ENCODE measurements at regions not wholly inside any gene's neighbourhood (a gene's known extent, or its start where the extent isn't known, plus 50 kb on each side); places are given as distances from the start of the nearest gene placed in this dataset.

GRCh38 chr6:71745525-71745924 lies 140.8 kb upstream of the RIMS1 start:
- Histone ChIP-seq H3K4me3 (ENCODE audit: low read depth in 1 of 2, low read length in 1 of 2) (no peak overlapping the region), H3K36me3 (no peaks in the 10 kb centered on the region), H3K27ac (no peak overlapping the region), H3K27me3 (no peaks in the 10 kb centered on the region), H3K9me3 (no peaks in the 10 kb centered on the region), H3K4me1 (ENCODE audit: control insufficient read depth in 1 of 2, insufficient read depth in 1 of 2, low read depth in 1 of 2, low read length in 1 of 2) (no peaks in the 10 kb centered on the region)
- no peak for TF ChIP-seq CTCF (IDR thresholded peaks at IDR 0.05)

- Histone ChIP-seq H3K4me1 (ENCODE audit: control insufficient read depth in 1 of 2, insufficient read depth in 1 of 2, low read depth in 1 of 2, low read length in 1 of 2) (no peaks in the 10 kb centered on the region), H3K27me3 (no peaks in the 10 kb centered on the region), H3K9me3 (no peaks in the 10 kb centered on the region), H3K4me3 (ENCODE audit: low read depth in 1 of 2, low read length in 1 of 2) (no peak overlapping the region), H3K27ac (no peak overlapping the region), H3K36me3 (no peaks in the 10 kb centered on the region)
- TF ChIP-seq CTCF (IDR thresholded peaks at IDR 0.05), result no peak
These were observed 120.1 kb upstream of the RIMS1 start for GRCh38 chr6:71766146-71766760.

GRCh38 chr6:71766796-71767195 lies 119.6 kb upstream of the RIMS1 start:
- no peak overlapping the region for H3K27ac ChIP-seq
- no peaks in the 10 kb centered on the region for H3K9me3 ChIP-seq
- no peaks in the 10 kb centered on the region for H3K4me1 ChIP-seq (ENCODE audit: control insufficient read depth in 1 of 2, insufficient read depth in 1 of 2, low read depth in 1 of 2, low read length in 1 of 2)
- no peak for TF ChIP-seq CTCF (IDR thresholded peaks at IDR 0.05)
- no peaks in the 10 kb centered on the region for H3K27me3 ChIP-seq
- H3K4me3 ChIP-seq (ENCODE audit: low read depth in 1 of 2, low read length in 1 of 2), result no peak overlapping the region
- no peaks in the 10 kb centered on the region for H3K36me3 ChIP-seq

GRCh38 chr6:71768356-71768755 lies 118.0 kb upstream of the RIMS1 start:
- Histone ChIP-seq H3K27me3 (no peaks in the 10 kb centered on the region), H3K36me3 (no peaks in the 10 kb centered on the region), H3K4me3 (ENCODE audit: low read depth in 1 of 2, low read length in 1 of 2) (no peak overlapping the region), H3K9me3 (no peaks in the 10 kb centered on the region), H3K4me1 (ENCODE audit: control insufficient read depth in 1 of 2, insufficient read depth in 1 of 2, low read depth in 1 of 2, low read length in 1 of 2) (no peaks in the 10 kb centered on the region), H3K27ac (no peak overlapping the region)
- no peak for TF ChIP-seq CTCF (IDR thresholded peaks at IDR 0.05)

- Histone ChIP-seq H3K27me3 (no peaks in the 10 kb centered on the region), H3K4me3 (ENCODE audit: low read depth in 1 of 2, low read length in 1 of 2) (no peak overlapping the region), H3K4me1 (ENCODE audit: control insufficient read depth in 1 of 2, insufficient read depth in 1 of 2, low read depth in 1 of 2, low read length in 1 of 2) (no peaks in the 10 kb centered on the region), H3K9me3 (no peaks in the 10 kb centered on the region), H3K27ac (no peak overlapping the region), H3K36me3 (no peaks in the 10 kb centered on the region)
- TF ChIP-seq CTCF (IDR thresholded peaks at IDR 0.05), result no peak
These were observed 77.5 kb upstream of the RIMS1 start for GRCh38 chr6:71808865-71809264.

GRCh38 chr6:71810880-71811279 lies 75.5 kb upstream of the RIMS1 start:
- H3K4me1 ChIP-seq (ENCODE audit: control insufficient read depth in 1 of 2, insufficient read depth in 1 of 2, low read depth in 1 of 2, low read length in 1 of 2), result no peaks in the 10 kb centered on the region
- no peak for TF ChIP-seq CTCF (IDR thresholded peaks at IDR 0.05)

More at GRCh38 chr6:71810880-71811279, 75.5 kb upstream of the RIMS1 start:
- Histone ChIP-seq H3K27ac (no peak overlapping the region), H3K27me3 (no peaks in the 10 kb centered on the region), H3K36me3 (no peaks in the 10 kb centered on the region), H3K4me3 (ENCODE audit: low read depth in 1 of 2, low read length in 1 of 2) (no peak overlapping the region), H3K9me3 (no peaks in the 10 kb centered on the region)
